Parathyroid adenoma (tissue), 2 donors: ENCODE measurements at regions not wholly inside any gene's neighbourhood (a gene's known extent, or its start where the extent isn't known, plus 50 kb on each side); places are given as distances from the start of the nearest gene placed in this dataset.

Experiments used
- H2AFZ ChIP-seq: fragments of 300-600 bp; sonication (generic); one replicate; pipeline ENCODE4 v1.7.0; 2017; ENCODE audit warnings: antibody characterized with exemption, mild to moderate bottlenecking
- H3K27ac ChIP-seq: fragments of 300-600 bp; sonication (generic); one replicate; pipeline ENCODE4 v1.7.0; 2017
- H3K27me3 ChIP-seq: fragments of 300-600 bp; sonication (generic); one replicate; pipeline ENCODE4 v1.7.0; 2017; ENCODE audit warnings: low read length; ENCODE audit not compliant: control insufficient read depth, insufficient read depth
- H3K36me3 ChIP-seq: fragments of 300-600 bp; sonication (generic); one replicate; pipeline ENCODE4 v1.7.0; 2017; ENCODE audit warnings: low read length; ENCODE audit not compliant: control insufficient read depth, insufficient read depth
- H3K4me1 ChIP-seq: fragments of 300-600 bp; sonication (generic); one replicate; pipeline ENCODE4 v1.7.0; 2017; ENCODE audit warnings: control low read depth
- H3K4me2 ChIP-seq: fragments of 300-600 bp; sonication (generic); one replicate; pipeline ENCODE4 v1.7.0; 2017; ENCODE audit warnings: low read length
- H3K4me3 ChIP-seq: fragments of 300-600 bp; sonication (generic); one replicate; pipeline ENCODE4 v1.7.0; 2017; ENCODE audit warnings: low read depth, low read length
- H3K79me2 ChIP-seq: fragments of 300-600 bp; sonication (generic); one replicate; pipeline ENCODE4 v1.7.0; 2017; ENCODE audit warnings: control low read depth
- H3K9ac ChIP-seq: fragments of 300-600 bp; sonication (generic); one replicate; pipeline ENCODE4 v1.7.0; 2017; ENCODE audit warnings: mild to moderate bottlenecking
- H3K9me3 ChIP-seq: fragments of 300-600 bp; sonication (generic); one replicate; pipeline ENCODE4 v1.7.0; 2017; ENCODE audit warnings: low read length; ENCODE audit not compliant: control insufficient read depth
- TF ChIP-seq, protein P1 (sequence below): fragments of 300-600 bp; sonication (generic); IDR thresholded peaks from one replicate; pipeline ENCODE4 v1.7.0; 2017; ENCODE audit warnings: antibody characterized with exemption, mild to moderate bottlenecking
- donor health status: primary hyperparathyroidism.

DNA sequence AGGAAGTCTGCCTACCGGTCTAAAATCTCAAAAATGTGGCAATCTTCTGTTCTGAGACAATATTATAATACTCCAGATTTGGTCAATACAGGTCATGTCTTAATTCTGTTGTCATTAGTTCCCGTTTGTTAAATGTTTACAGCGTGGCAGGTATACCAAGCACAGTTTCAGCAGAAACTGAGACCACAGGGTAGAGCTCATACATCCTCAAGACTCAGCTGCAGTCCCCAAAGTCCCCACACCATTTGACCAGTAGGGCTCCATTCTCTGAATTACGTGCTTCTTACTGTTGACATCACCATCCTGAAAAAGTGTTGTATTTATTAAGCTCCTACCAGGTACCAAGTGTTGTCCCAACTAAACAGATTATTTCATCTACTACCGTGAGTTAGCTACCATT, 157.1 kb downstream of the MC4R start:
- H3K36me3 ChIP-seq, result no peaks in the 10 kb centered on the region
- H2AFZ ChIP-seq, result no peak overlapping the region
- no peaks in the 10 kb centered on the region for H3K9me3 ChIP-seq
- H3K4me2 ChIP-seq, result no peak overlapping the region
- H3K79me2 ChIP-seq, result no peaks in the 10 kb centered on the region
- TF ChIP-seq, protein P1, sequence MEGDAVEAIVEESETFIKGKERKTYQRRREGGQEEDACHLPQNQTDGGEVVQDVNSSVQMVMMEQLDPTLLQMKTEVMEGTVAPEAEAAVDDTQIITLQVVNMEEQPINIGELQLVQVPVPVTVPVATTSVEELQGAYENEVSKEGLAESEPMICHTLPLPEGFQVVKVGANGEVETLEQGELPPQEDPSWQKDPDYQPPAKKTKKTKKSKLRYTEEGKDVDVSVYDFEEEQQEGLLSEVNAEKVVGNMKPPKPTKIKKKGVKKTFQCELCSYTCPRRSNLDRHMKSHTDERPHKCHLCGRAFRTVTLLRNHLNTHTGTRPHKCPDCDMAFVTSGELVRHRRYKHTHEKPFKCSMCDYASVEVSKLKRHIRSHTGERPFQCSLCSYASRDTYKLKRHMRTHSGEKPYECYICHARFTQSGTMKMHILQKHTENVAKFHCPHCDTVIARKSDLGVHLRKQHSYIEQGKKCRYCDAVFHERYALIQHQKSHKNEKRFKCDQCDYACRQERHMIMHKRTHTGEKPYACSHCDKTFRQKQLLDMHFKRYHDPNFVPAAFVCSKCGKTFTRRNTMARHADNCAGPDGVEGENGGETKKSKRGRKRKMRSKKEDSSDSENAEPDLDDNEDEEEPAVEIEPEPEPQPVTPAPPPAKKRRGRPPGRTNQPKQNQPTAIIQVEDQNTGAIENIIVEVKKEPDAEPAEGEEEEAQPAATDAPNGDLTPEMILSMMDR, result no peak
- no peak overlapping the region for H3K9ac ChIP-seq
- no peak overlapping the region for H3K27ac ChIP-seq
- no peaks in the 10 kb centered on the region for H3K27me3 ChIP-seq
- no peaks in the 10 kb centered on the region for H3K4me1 ChIP-seq
- H3K4me3 ChIP-seq, result no peak overlapping the region

DNA sequence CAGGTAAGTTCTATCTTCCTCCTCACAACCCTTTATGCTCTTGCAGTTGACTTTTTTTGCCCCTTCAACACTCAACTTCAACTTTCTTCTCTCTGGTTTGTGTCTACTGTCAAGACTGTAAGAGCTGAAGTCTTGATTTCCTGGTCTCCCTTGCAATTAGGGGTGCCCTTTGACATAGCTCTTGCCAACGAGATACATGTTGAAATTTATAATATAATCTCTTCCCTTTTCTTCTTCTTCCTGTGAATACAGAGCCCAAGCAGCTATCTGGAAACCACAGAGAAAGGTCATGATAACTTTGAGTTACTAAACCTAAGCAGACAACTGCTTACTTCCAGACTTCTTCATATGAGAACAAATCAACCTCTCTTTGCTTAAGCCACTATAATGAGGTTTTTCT, 163.5 kb downstream of the MC4R start:
- Histone ChIP-seq H3K27me3 (no peaks in the 10 kb centered on the region), H3K4me3 (no peak overlapping the region), H2AFZ (no peak overlapping the region), H3K79me2 (no peaks in the 10 kb centered on the region), H3K27ac (no peak overlapping the region), H3K4me2 (no peak overlapping the region), H3K9me3 (no peaks in the 10 kb centered on the region), H3K36me3 (no peaks in the 10 kb centered on the region), H3K4me1 (no peaks in the 10 kb centered on the region), H3K9ac (no peak overlapping the region)
- TF ChIP-seq, protein P1, result no peak

DNA sequence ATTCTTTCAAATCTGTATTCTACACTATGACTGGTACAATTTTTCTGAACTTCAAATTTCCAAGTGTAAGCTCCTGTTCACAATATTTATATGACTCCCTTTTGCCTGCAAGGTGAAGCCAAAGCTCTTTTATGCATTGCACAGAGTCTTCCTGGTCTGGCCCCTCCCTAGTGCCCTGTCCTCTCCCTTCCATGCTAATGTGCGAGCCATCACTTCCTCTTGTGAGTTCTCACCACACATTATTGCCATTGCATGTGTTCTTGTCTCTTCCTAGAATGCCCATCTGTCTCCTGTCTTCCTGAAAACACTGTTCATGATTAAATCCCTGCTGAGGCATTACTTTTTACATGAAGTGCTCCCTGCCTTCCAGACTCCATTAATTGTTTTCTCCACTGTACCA, 169.9 kb downstream of the MC4R start:
- no peak overlapping the region for H3K4me3 ChIP-seq
- no peaks in the 10 kb centered on the region for H3K79me2 ChIP-seq
- H3K4me1 ChIP-seq, result no peaks in the 10 kb centered on the region
- H3K9ac ChIP-seq, result no peak overlapping the region
- TF ChIP-seq, protein P1, result no peak
- no peaks in the 10 kb centered on the region for H3K36me3 ChIP-seq
- H3K27me3 ChIP-seq, result no peaks in the 10 kb centered on the region
- H3K9me3 ChIP-seq, result no peaks in the 10 kb centered on the region
- H3K27ac ChIP-seq, result no peak overlapping the region
- no peak overlapping the region for H3K4me2 ChIP-seq
- no peak overlapping the region for H2AFZ ChIP-seq

DNA sequence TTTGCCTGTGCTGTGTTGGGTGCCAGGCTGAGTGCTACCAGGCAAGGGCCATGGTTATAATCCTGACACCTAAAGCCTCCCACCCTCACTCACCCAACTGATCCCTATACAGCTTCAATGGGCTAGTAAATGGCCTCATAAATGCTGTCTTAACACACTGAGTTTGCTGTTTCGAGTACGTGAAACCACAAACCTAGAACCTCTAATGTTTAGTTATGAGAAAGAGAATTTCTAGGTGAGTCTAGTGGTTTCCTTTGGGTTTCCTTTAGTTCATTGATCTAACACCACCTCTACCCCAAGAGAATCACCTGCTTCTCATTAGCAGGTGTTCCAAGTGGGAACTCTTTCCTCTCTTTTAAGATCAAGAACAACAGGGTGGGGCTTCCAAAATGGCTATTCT, 172.0 kb downstream of the MC4R start:
- Histone ChIP-seq H3K9ac (no peak overlapping the region), H3K79me2 (no peaks in the 10 kb centered on the region), H3K27me3 (no peaks in the 10 kb centered on the region), H3K4me2 (no peak overlapping the region), H2AFZ (no peak overlapping the region), H3K4me1 (no peaks in the 10 kb centered on the region), H3K36me3 (no peaks in the 10 kb centered on the region), H3K27ac (no peak overlapping the region), H3K4me3 (no peak overlapping the region), H3K9me3 (no peaks in the 10 kb centered on the region)
- TF ChIP-seq, protein P1, result no peak

DNA sequence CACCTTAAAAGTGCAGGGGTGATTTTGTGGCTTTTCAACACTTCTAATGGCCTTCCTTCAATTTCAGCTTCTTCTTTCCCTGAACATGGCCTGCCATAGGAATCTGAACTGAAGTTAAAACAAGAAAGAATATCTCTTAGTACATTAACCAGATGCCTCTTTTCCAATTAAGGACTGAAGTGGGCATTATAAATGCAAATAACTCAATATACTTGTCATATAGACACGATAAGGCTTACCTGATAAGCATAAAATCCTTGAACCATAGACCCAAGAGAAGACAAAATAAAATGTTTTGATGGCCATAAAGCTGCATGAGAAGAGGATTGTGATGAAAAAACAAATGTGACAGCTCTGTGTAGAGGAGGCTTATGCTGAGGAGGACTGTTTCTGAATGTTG, 173.1 kb downstream of the MC4R start:
- H3K9me3 ChIP-seq, result no peaks in the 10 kb centered on the region
- TF ChIP-seq, protein P1, result no peak
- H2AFZ ChIP-seq, result no peak overlapping the region
- no peaks in the 10 kb centered on the region for H3K27me3 ChIP-seq
- H3K4me3 ChIP-seq, result no peak overlapping the region
- no peaks in the 10 kb centered on the region for H3K79me2 ChIP-seq
- no peaks in the 10 kb centered on the region for H3K36me3 ChIP-seq
- H3K4me1 ChIP-seq, result no peaks in the 10 kb centered on the region
- no peak overlapping the region for H3K9ac ChIP-seq
- no peak overlapping the region for H3K4me2 ChIP-seq
- H3K27ac ChIP-seq, result no peak overlapping the region
